Loucy (cell line): ENCODE measurements at regions not wholly inside any gene's neighbourhood (a gene's known extent, or its start where the extent isn't known, plus 50 kb on each side); places are given as distances from the start of the nearest gene placed in this dataset.

Experiments
- H2AFZ ChIP-seq: fragments of 200-600 bp; sonication (generic); 2 replicates; pipeline ENCODE4 v1.6.0; 2016; ENCODE audit warnings: antibody characterized with exemption, mild to moderate bottlenecking, low read length, moderate library complexity
- H3F3A ChIP-seq: fragments of 200-600 bp; 2 replicates; pipeline ENCODE4 v1.6.0; 2016; ENCODE audit warnings: antibody characterized with exemption, low read depth, mild to moderate bottlenecking
- H3K27me3 ChIP-seq: fragments of 200-600 bp; sonication (generic); 2 replicates; pipeline ENCODE4 v1.6.1; 2014; ENCODE audit warnings: low read length, mild to moderate bottlenecking; ENCODE audit not compliant: insufficient read depth, poor library complexity, severe bottlenecking
- H3K36me3 ChIP-seq: fragments of 200-600 bp; sonication (generic); 2 replicates; pipeline ENCODE4 v1.6.1; 2016; ENCODE audit warnings: low read length; ENCODE audit not compliant: insufficient read depth
- H3K4me1 ChIP-seq: fragments of 200-600 bp; sonication (generic); 2 replicates; pipeline ENCODE4 v1.5.1; 2014; ENCODE audit warnings: low read length, mild to moderate bottlenecking; ENCODE audit not compliant: insufficient read depth, poor library complexity, severe bottlenecking
- H3K4me2 ChIP-seq: fragments of 200-600 bp; sonication (generic); 2 replicates; pipeline ENCODE4 v1.6.0; 2014; ENCODE audit warnings: antibody characterized with exemption, low read length, low read depth, mild to moderate bottlenecking; ENCODE audit not compliant: poor library complexity, severe bottlenecking
- H3K4me3 ChIP-seq: fragments of 200-600 bp; sonication (generic); 2 replicates; pipeline ENCODE4 v1.5.1; 2014; ENCODE audit warnings: low read length, mild to moderate bottlenecking, mixed read lengths; ENCODE audit not compliant: poor library complexity, severe bottlenecking
- H3K79me2 ChIP-seq: fragments of 200-600 bp; sonication (generic); 2 replicates; pipeline ENCODE4 v1.6.1; 2014; ENCODE audit warnings: low read length; ENCODE audit not compliant: insufficient read depth
- H3K9ac ChIP-seq: fragments of 200-600 bp; sonication (generic); 2 replicates; pipeline ENCODE4 v1.6.0; 2014; ENCODE audit warnings: mild to moderate bottlenecking, low read depth, low read length, moderate library complexity; ENCODE audit not compliant: poor library complexity, severe bottlenecking
- H3K9me2 ChIP-seq: fragments of 200-600 bp; sonication (generic); replicated peaks from 2 replicates; pipeline ENCODE4 v1.6.1; 2016; ENCODE audit warnings: low read depth, low read length, mixed read lengths
- H3K9me3 ChIP-seq: fragments of 200-600 bp; sonication (generic); 2 replicates; pipeline ENCODE4 v1.6.1; 2014; ENCODE audit warnings: mild to moderate bottlenecking, antibody characterized with exemption, low read length, low read depth; ENCODE audit not compliant: insufficient read depth
- H4K20me1 ChIP-seq: fragments of 200-600 bp; sonication (generic); 2 replicates; pipeline ENCODE4 v1.6.0; 2014; ENCODE audit warnings: antibody characterized with exemption, low read length, mild to moderate bottlenecking; ENCODE audit not compliant: insufficient read depth, poor library complexity, severe bottlenecking
- CTCF ChIP-seq: fragments of 200-600 bp; sonication (generic); conservative IDR thresholded peaks from 2 replicates; pipeline ENCODE4 v1.5.1; 2014; ENCODE audit warnings: mild to moderate bottlenecking, antibody characterized with exemption, low read length
- EZH2phosphoT487 ChIP-seq: fragments of 200-600 bp; IDR thresholded peaks from 2 replicates; pipeline ENCODE4 v1.6.1; 2018; ENCODE audit warnings: antibody characterized with exemption, mild to moderate bottlenecking, moderate library complexity, borderline replicate concordance

DNA sequence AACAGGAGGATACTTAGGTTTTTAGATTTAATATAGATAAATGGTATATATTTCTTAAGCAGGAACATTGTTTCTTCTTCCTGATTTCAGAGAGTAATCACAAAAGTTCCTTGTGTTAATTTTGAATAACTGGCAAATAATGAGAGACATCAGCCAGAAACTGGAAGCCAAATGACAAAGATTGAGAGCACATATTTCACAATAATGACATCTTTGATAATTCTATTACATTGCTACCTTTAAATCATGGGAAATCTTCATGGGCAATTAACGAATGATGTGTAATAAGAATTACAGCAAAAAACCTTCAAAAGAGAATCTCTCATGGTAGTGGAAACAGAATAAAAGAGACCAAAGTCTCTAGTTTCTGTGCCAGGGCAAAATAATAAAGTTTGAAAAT, 215.1 kb downstream of the NUP35 start:
- Histone ChIP-seq H3K4me1 (no peaks in the 10 kb centered on the region), H3K79me2 (no peaks in the 10 kb centered on the region), H3K27me3 (no peaks in the 10 kb centered on the region), H3K9me2 (no peaks in the 10 kb centered on the region), H3K9me3 (no peaks in the 10 kb centered on the region), H3K9ac (no peak overlapping the region), H4K20me1 (no peaks in the 10 kb centered on the region), H3K4me3 (no peak overlapping the region), H2AFZ (no peak overlapping the region), H3F3A (no peaks in the 10 kb centered on the region), H3K4me2 (no peak overlapping the region), H3K36me3 (no peaks in the 10 kb centered on the region)
- no peak for TF ChIP-seq CTCF
- no peak for TF ChIP-seq EZH2phosphoT487

GRCh38 chr2:183341057-183341456, 216.8 kb downstream of the NUP35 start:
- H3K9me3 ChIP-seq, result no peaks in the 10 kb centered on the region
- H4K20me1 ChIP-seq, result no peaks in the 10 kb centered on the region
- H3F3A ChIP-seq, result no peaks in the 10 kb centered on the region
- H3K36me3 ChIP-seq, result no peaks in the 10 kb centered on the region
- no peaks in the 10 kb centered on the region for H3K27me3 ChIP-seq
- H3K9ac ChIP-seq, result no peak overlapping the region
- no peaks in the 10 kb centered on the region for H3K79me2 ChIP-seq
- no peak overlapping the region for H2AFZ ChIP-seq
- no peak overlapping the region for H3K4me2 ChIP-seq
- TF ChIP-seq CTCF (no peak), EZH2phosphoT487 (no peak)
- no peaks in the 10 kb centered on the region for H3K9me2 ChIP-seq
- no peak overlapping the region for H3K4me3 ChIP-seq
- H3K4me1 ChIP-seq, result no peaks in the 10 kb centered on the region

- H3K36me3 ChIP-seq, result no peaks in the 10 kb centered on the region
- no peaks in the 10 kb centered on the region for H3K27me3 ChIP-seq
- H3K9me3 ChIP-seq, result no peaks in the 10 kb centered on the region
- no peak overlapping the region for H3K9ac ChIP-seq
- no peak overlapping the region for H2AFZ ChIP-seq
- no peak overlapping the region for H3K4me3 ChIP-seq
- no peaks in the 10 kb centered on the region for H3K79me2 ChIP-seq
- H3K9me2 ChIP-seq, result no peaks in the 10 kb centered on the region
- TF ChIP-seq EZH2phosphoT487, result no peak
- no peak for TF ChIP-seq CTCF
- H3F3A ChIP-seq, result no peaks in the 10 kb centered on the region
- no peaks in the 10 kb centered on the region for H3K4me1 ChIP-seq
- H4K20me1 ChIP-seq, result no peaks in the 10 kb centered on the region
- H3K4me2 ChIP-seq, result no peak overlapping the region
Observed at GRCh38 chr2:183347969-183348368, 223.7 kb downstream of the NUP35 start.
